Neural cell (in vitro differentiated cells): ENCODE measurements at regions not wholly inside any gene's neighbourhood (a gene's known extent, or its start where the extent isn't known, plus 50 kb on each side); places are given as distances from the start of the nearest gene placed in this dataset.

Experiments
- H2AFZ ChIP-seq: fragments of 200-600, 300-800 bp; sonication (generic), shearing (Covaris generic); 2 replicates; pipeline ENCODE4 v1.6.0; 2014; ENCODE audit warnings: low read depth, mild to moderate bottlenecking, antibody characterized with exemption, low read length, moderate library complexity
- H3F3A ChIP-seq: fragments of 200-600 bp; shearing (Covaris generic); 2 replicates; pipeline ENCODE4 v1.6.1; 2016; ENCODE audit warnings: mild to moderate bottlenecking, moderate library complexity, mixed read lengths, antibody characterized with exemption, low read length; ENCODE audit not compliant: insufficient read depth, poor library complexity, severe bottlenecking
- H3K27ac ChIP-seq: fragments of 200-600, 300-800 bp; sonication (generic), shearing (Covaris generic); 2 replicates; pipeline ENCODE4 v1.5.1; 2014; ENCODE audit warnings: mild to moderate bottlenecking, low read length, moderate library complexity
- H3K27me3 ChIP-seq: fragments of 300-800, 200-600 bp; sonication (generic), shearing (Covaris generic); 2 replicates; pipeline ENCODE4 v1.6.0; 2014; ENCODE audit warnings: mild to moderate bottlenecking, low read depth, low read length, moderate library complexity; ENCODE audit not compliant: insufficient read depth
- H3K36me3 ChIP-seq: fragments of 300-800, 200-600 bp; sonication (generic), shearing (Covaris generic); 2 replicates; pipeline ENCODE4 v1.5.1; 2014; ENCODE audit warnings: mild to moderate bottlenecking, antibody characterized with exemption, low read length, moderate library complexity; ENCODE audit not compliant: insufficient read depth
- H3K4me2 ChIP-seq: fragments of 300-800, 200-600 bp; sonication (generic), shearing (Covaris generic); 2 replicates; pipeline ENCODE4 v1.6.0; 2014; ENCODE audit warnings: mild to moderate bottlenecking, low read length
- H3K4me3 ChIP-seq: fragments of 300-800, 200-600 bp; sonication (generic), shearing (Covaris generic); 2 replicates; pipeline ENCODE4 v1.5.1; 2014; ENCODE audit warnings: mild to moderate bottlenecking, low read length, moderate library complexity
- H3K79me2 ChIP-seq: fragments of 200-600 bp; shearing (Covaris generic); replicated peaks from 2 replicates; pipeline ENCODE4 v1.6.0; 2014; ENCODE audit warnings: mild to moderate bottlenecking, low read length, moderate library complexity; ENCODE audit not compliant: insufficient read depth
- H3K9ac ChIP-seq: fragments of 300-800, 200-600 bp; sonication (generic), shearing (Covaris generic); 2 replicates; pipeline ENCODE4 v1.6.1; 2016; ENCODE audit warnings: mild to moderate bottlenecking, low read length, mixed read lengths
- H3K9me2 ChIP-seq: fragments of 200-600 bp; shearing (Covaris generic); 2 replicates; pipeline ENCODE4 v1.6.1; 2016; ENCODE audit warnings: mild to moderate bottlenecking, low read length, mixed read lengths; ENCODE audit not compliant: insufficient read depth
- H3K9me3 ChIP-seq: fragments of 200-600, 300-800 bp; sonication (generic), shearing (Covaris generic); 2 replicates; pipeline ENCODE4 v1.6.1; 2016; ENCODE audit warnings: mild to moderate bottlenecking, mixed run types, low read length, moderate library complexity, mixed read lengths
- H4K20me1 ChIP-seq: fragments of 200-600 bp; shearing (Covaris generic); 2 replicates; pipeline ENCODE4 v1.6.1; 2016; ENCODE audit warnings: mild to moderate bottlenecking, mixed run types; ENCODE audit not compliant: insufficient read depth
- CTCF ChIP-seq: fragments of 450-650 bp; IDR thresholded peaks from 2 replicates; pipeline ENCODE4 v1.5.1; 2014; ENCODE audit warnings: antibody characterized with exemption, mild to moderate bottlenecking, moderate library complexity; ENCODE audit not compliant: poor library complexity, severe bottlenecking
- EZH2 ChIP-seq: fragments of 200-600, 300-800 bp; shearing (Covaris generic), sonication (generic); IDR thresholded peaks from 2 replicates; pipeline ENCODE4 v1.6.1; 2014; ENCODE audit warnings: antibody characterized with exemption, low read length, borderline replicate concordance, mild to moderate bottlenecking; ENCODE audit not compliant: insufficient read depth, poor library complexity, severe bottlenecking
- MXI1 ChIP-seq: fragments of 450-650 bp; conservative IDR thresholded peaks from 2 replicates; pipeline ENCODE4 v1.6.1; 2014; ENCODE audit warnings: antibody characterized with exemption, mild to moderate bottlenecking; ENCODE audit not compliant: poor library complexity, severe bottlenecking
- POLR2AphosphoS5 ChIP-seq: IDR thresholded peaks from 2 replicates; pipeline ENCODE4 v1.6.1; 2012
- REST ChIP-seq: IDR thresholded peaks from 2 replicates; pipeline ENCODE4 v1.6.1; 2012; ENCODE audit warnings: borderline replicate concordance
- SMC3 ChIP-seq: fragments of 450-650 bp; conservative IDR thresholded peaks from 2 replicates; pipeline ENCODE4 v1.6.1; 2014; ENCODE audit warnings: antibody characterized with exemption, mild to moderate bottlenecking, moderate library complexity; ENCODE audit not compliant: poor library complexity
- TAF1 ChIP-seq: IDR thresholded peaks from 2 replicates; pipeline ENCODE4 v1.6.1; 2012; ENCODE audit warnings: low read depth

- no peak overlapping the region for H3K4me3 ChIP-seq
- H3K27ac ChIP-seq: no peak overlapping the region
- H3K4me2 ChIP-seq: no peak overlapping the region
- no peaks in the 10 kb centered on the region for H3K9me2 ChIP-seq
- H4K20me1 ChIP-seq: no peaks in the 10 kb centered on the region
- no peaks in the 10 kb centered on the region for H3K79me2 ChIP-seq
- H2AFZ ChIP-seq: no peak overlapping the region
- no peaks in the 10 kb centered on the region for H3F3A ChIP-seq
- no peak for TF ChIP-seq SMC3
- no peak for TF ChIP-seq EZH2
- TF ChIP-seq TAF1: no peak
- no peak for TF ChIP-seq CTCF
- no peak for TF ChIP-seq REST
- TF ChIP-seq POLR2AphosphoS5: no peak
- no peak for TF ChIP-seq MXI1
- no peaks in the 10 kb centered on the region for H3K9me3 ChIP-seq
- no peaks in the 10 kb centered on the region for H3K36me3 ChIP-seq
- no peaks in the 10 kb centered on the region for H3K27me3 ChIP-seq
- H3K9ac ChIP-seq: no peak overlapping the region
These were observed 207.0 kb downstream of the CSNK1G3 start for GRCh38 chr5:123719004-123719403.

- H4K20me1 ChIP-seq: no peaks in the 10 kb centered on the region
- no peaks in the 10 kb centered on the region for H3K9me3 ChIP-seq
- H3K9me2 ChIP-seq: no peaks in the 10 kb centered on the region
- no peak overlapping the region for H3K9ac ChIP-seq
- no peak overlapping the region for H3K27ac ChIP-seq
- no peaks in the 10 kb centered on the region for H3K27me3 ChIP-seq
- no peaks in the 10 kb centered on the region for H3K36me3 ChIP-seq
- H3F3A ChIP-seq: no peaks in the 10 kb centered on the region
- H3K79me2 ChIP-seq: no peaks in the 10 kb centered on the region
- no peak overlapping the region for H3K4me3 ChIP-seq
- H3K4me2 ChIP-seq: no peak overlapping the region
- TF ChIP-seq REST (no peak), EZH2 (no peak), TAF1 (no peak), SMC3 (no peak), CTCF (no peak)
- no peak overlapping the region for H2AFZ ChIP-seq
These were observed 206.3 kb downstream of the CSNK1G3 start for GRCh38 chr5:123718238-123718637.
